ENCODE measurements at regions not wholly inside any gene's neighbourhood (a gene's known extent, or its start where the extent isn't known, plus 50 kb on each side); places are given as distances from the start of the nearest gene placed in this dataset.

- ATAC-seq (replicated peaks; ENCODE audit: extremely low read depth, poor library complexity, severe bottlenecking) (no peak), DNase-seq (ENCODE audit: low spot score in 2 of 2) (no peak)
- no peaks in the 10 kb centered on the region for H3K27me3 Mint-ChIP-seq
- H3K27ac Mint-ChIP-seq (ENCODE audit: low read depth), result no peak overlapping the region
- H3K9me3 Mint-ChIP-seq, result peaks cover 13% of the 10 kb centered on the region
- H3K36me3 Mint-ChIP-seq (ENCODE audit: insufficient read depth), result no peaks in the 10 kb centered on the region
- H3K4me3 Mint-ChIP-seq, result no peak overlapping the region
- H3K4me1 Mint-ChIP-seq, result no peaks in the 10 kb centered on the region
These were observed 337.4 kb upstream of the GRIA1 start for GRCh38 chr5:153153086-153153485.

GRCh38 chr5:153157156-153157555, 333.3 kb upstream of the GRIA1 start:
- ATAC-seq (replicated peaks; ENCODE audit: extremely low read depth, poor library complexity, severe bottlenecking) (no peak), DNase-seq (ENCODE audit: low spot score in 2 of 2) (no peak)

GRCh38 chr5:153158608-153159007, 331.9 kb upstream of the GRIA1 start:
- H3K27ac Mint-ChIP-seq (ENCODE audit: low read depth), result no peak overlapping the region
- no peaks in the 10 kb centered on the region for H3K4me1 Mint-ChIP-seq
- no peaks in the 10 kb centered on the region for H3K27me3 Mint-ChIP-seq
- no peak overlapping the region for H3K4me3 Mint-ChIP-seq
- H3K9me3 Mint-ChIP-seq, result peaks cover 17% of the 10 kb centered on the region
- no peaks in the 10 kb centered on the region for H3K36me3 Mint-ChIP-seq (ENCODE audit: insufficient read depth)
- no peak for ATAC-seq (replicated peaks; ENCODE audit: extremely low read depth, poor library complexity, severe bottlenecking)
- DNase-seq (ENCODE audit: low spot score in 2 of 2), result no peak

More at GRCh38 chr5:153157156-153157555, 333.3 kb upstream of the GRIA1 start:
- no peak overlapping the region for H3K4me3 Mint-ChIP-seq
- H3K27ac Mint-ChIP-seq (ENCODE audit: low read depth), result no peak overlapping the region
- H3K4me1 Mint-ChIP-seq, result no peaks in the 10 kb centered on the region
- no peaks in the 10 kb centered on the region for H3K27me3 Mint-ChIP-seq
- H3K36me3 Mint-ChIP-seq (ENCODE audit: insufficient read depth), result no peaks in the 10 kb centered on the region
- peaks cover 12% of the 10 kb centered on the region for H3K9me3 Mint-ChIP-seq

- Mint-ChIP-seq H3K4me3 (no peak overlapping the region), H3K4me1 (no peaks in the 10 kb centered on the region), H3K36me3 (ENCODE audit: insufficient read depth) (no peaks in the 10 kb centered on the region), H3K27me3 (no peaks in the 10 kb centered on the region), H3K27ac (ENCODE audit: low read depth) (no peak overlapping the region), H3K9me3 (peaks cover 23% of the 10 kb centered on the region)
- DNase-seq (ENCODE audit: low spot score in 2 of 2) (no peak), ATAC-seq (replicated peaks; ENCODE audit: extremely low read depth, poor library complexity, severe bottlenecking) (no peak)
These were observed 330.9 kb upstream of the GRIA1 start for GRCh38 chr5:153159616-153160015.

- DNase-seq (ENCODE audit: low spot score in 2 of 2) (no peak), ATAC-seq (replicated peaks; ENCODE audit: extremely low read depth, poor library complexity, severe bottlenecking) (no peak)
- Mint-ChIP-seq H3K27ac (ENCODE audit: low read depth) (no peak overlapping the region), H3K4me3 (no peak overlapping the region), H3K36me3 (ENCODE audit: insufficient read depth) (no peaks in the 10 kb centered on the region), H3K4me1 (no peaks in the 10 kb centered on the region), H3K27me3 (no peaks in the 10 kb centered on the region), H3K9me3 (peaks cover 24% of the 10 kb centered on the region)
These were observed 322.2 kb upstream of the GRIA1 start for GRCh38 chr5:153168241-153168640.

GRCh38 chr5:153187503-153187902, 303.0 kb upstream of the GRIA1 start:
- Mint-ChIP-seq H3K27ac (ENCODE audit: low read depth) (no peak overlapping the region), H3K4me1 (no peaks in the 10 kb centered on the region), H3K36me3 (ENCODE audit: insufficient read depth) (no peaks in the 10 kb centered on the region), H3K27me3 (no peaks in the 10 kb centered on the region), H3K4me3 (no peak overlapping the region), H3K9me3 (peaks cover 16% of the 10 kb centered on the region)
- no peak for ATAC-seq (replicated peaks; ENCODE audit: extremely low read depth, poor library complexity, severe bottlenecking)
- DNase-seq (ENCODE audit: low spot score in 2 of 2), result no peak

- Mint-ChIP-seq H3K27ac (ENCODE audit: low read depth) (no peak overlapping the region), H3K27me3 (no peaks in the 10 kb centered on the region), H3K9me3 (peaks cover 6% of the 10 kb centered on the region), H3K4me1 (no peaks in the 10 kb centered on the region), H3K4me3 (no peak overlapping the region), H3K36me3 (ENCODE audit: insufficient read depth) (no peaks in the 10 kb centered on the region)
- ATAC-seq (replicated peaks; ENCODE audit: extremely low read depth, poor library complexity, severe bottlenecking) (no peak), DNase-seq (ENCODE audit: low spot score in 2 of 2) (no peak)
These were observed 284.1 kb upstream of the GRIA1 start for GRCh38 chr5:153206361-153206760.

- Mint-ChIP-seq H3K4me3 (no peak overlapping the region), H3K9me3 (peaks cover 9% of the 10 kb centered on the region), H3K36me3 (ENCODE audit: insufficient read depth) (no peaks in the 10 kb centered on the region), H3K27me3 (no peaks in the 10 kb centered on the region), H3K4me1 (no peaks in the 10 kb centered on the region), H3K27ac (ENCODE audit: low read depth) (no peak overlapping the region)
- ATAC-seq (replicated peaks; ENCODE audit: extremely low read depth, poor library complexity, severe bottlenecking) (no peak), DNase-seq (ENCODE audit: low spot score in 2 of 2) (no peak)
These were observed 281.5 kb upstream of the GRIA1 start for GRCh38 chr5:153209016-153209415.

- Mint-ChIP-seq H3K4me1 (no peaks in the 10 kb centered on the region), H3K9me3 (peaks cover 12% of the 10 kb centered on the region), H3K4me3 (no peak overlapping the region), H3K27ac (ENCODE audit: low read depth) (no peak overlapping the region), H3K36me3 (ENCODE audit: insufficient read depth) (no peaks in the 10 kb centered on the region), H3K27me3 (no peaks in the 10 kb centered on the region)
- DNase-seq (ENCODE audit: low spot score in 2 of 2) (no peak), ATAC-seq (replicated peaks; ENCODE audit: extremely low read depth, poor library complexity, severe bottlenecking) (no peak)
These were observed 280.8 kb upstream of the GRIA1 start for GRCh38 chr5:153209687-153210086.

- ATAC-seq (replicated peaks; ENCODE audit: extremely low read depth, poor library complexity, severe bottlenecking), result no peak
- H3K36me3 Mint-ChIP-seq (ENCODE audit: insufficient read depth), result no peaks in the 10 kb centered on the region
These were observed 279.4 kb upstream of the GRIA1 start for GRCh38 chr5:153211076-153211475.

GRCh38 chr5:153212471-153212870, 278.0 kb upstream of the GRIA1 start:
- H3K9me3 Mint-ChIP-seq, result peaks cover 26% of the 10 kb centered on the region
- no peaks in the 10 kb centered on the region for H3K27me3 Mint-ChIP-seq
- ATAC-seq (replicated peaks; ENCODE audit: extremely low read depth, poor library complexity, severe bottlenecking) (no peak), DNase-seq (ENCODE audit: low spot score in 2 of 2) (no peak)
- no peak overlapping the region for H3K4me3 Mint-ChIP-seq
- no peaks in the 10 kb centered on the region for H3K4me1 Mint-ChIP-seq
- no peak overlapping the region for H3K27ac Mint-ChIP-seq (ENCODE audit: low read depth)
- H3K36me3 Mint-ChIP-seq (ENCODE audit: insufficient read depth), result no peaks in the 10 kb centered on the region

More at GRCh38 chr5:153211076-153211475, 279.4 kb upstream of the GRIA1 start:
- no peaks in the 10 kb centered on the region for H3K27me3 Mint-ChIP-seq
- no peak for DNase-seq (ENCODE audit: low spot score in 2 of 2)
- H3K27ac Mint-ChIP-seq (ENCODE audit: low read depth), result no peak overlapping the region
- no peak overlapping the region for H3K4me3 Mint-ChIP-seq
- no peaks in the 10 kb centered on the region for H3K4me1 Mint-ChIP-seq
- peaks cover 20% of the 10 kb centered on the region for H3K9me3 Mint-ChIP-seq

GRCh38 chr5:153222936-153223335, 267.5 kb upstream of the GRIA1 start:
- no peak overlapping the region for H3K4me3 Mint-ChIP-seq
- H3K9me3 Mint-ChIP-seq, result peaks cover 11% of the 10 kb centered on the region
- ATAC-seq (replicated peaks; ENCODE audit: extremely low read depth, poor library complexity, severe bottlenecking) (no peak), DNase-seq (ENCODE audit: low spot score in 2 of 2) (no peak)
- H3K4me1 Mint-ChIP-seq, result no peaks in the 10 kb centered on the region
- H3K27ac Mint-ChIP-seq (ENCODE audit: low read depth), result no peak overlapping the region
- H3K27me3 Mint-ChIP-seq, result no peaks in the 10 kb centered on the region
- no peaks in the 10 kb centered on the region for H3K36me3 Mint-ChIP-seq (ENCODE audit: insufficient read depth)

- Mint-ChIP-seq H3K4me3 (no peak overlapping the region), H3K9me3 (peaks cover 10% of the 10 kb centered on the region), H3K4me1 (no peaks in the 10 kb centered on the region), H3K27ac (ENCODE audit: low read depth) (no peak overlapping the region), H3K27me3 (no peaks in the 10 kb centered on the region), H3K36me3 (ENCODE audit: insufficient read depth) (no peaks in the 10 kb centered on the region)
- ATAC-seq (replicated peaks; ENCODE audit: extremely low read depth, poor library complexity, severe bottlenecking), result no peak
- DNase-seq (ENCODE audit: low spot score in 2 of 2), result no peak
These were observed 267.1 kb upstream of the GRIA1 start for GRCh38 chr5:153223376-153223775.

GRCh38 chr5:153224651-153225050, 265.8 kb upstream of the GRIA1 start:
- DNase-seq (ENCODE audit: low spot score in 2 of 2) (no peak), ATAC-seq (replicated peaks; ENCODE audit: extremely low read depth, poor library complexity, severe bottlenecking) (no peak)
- H3K27me3 Mint-ChIP-seq, result no peaks in the 10 kb centered on the region
- H3K4me3 Mint-ChIP-seq, result no peak overlapping the region
- no peaks in the 10 kb centered on the region for H3K4me1 Mint-ChIP-seq
- H3K27ac Mint-ChIP-seq (ENCODE audit: low read depth), result no peak overlapping the region
- H3K9me3 Mint-ChIP-seq, result peaks cover 10% of the 10 kb centered on the region
- no peaks in the 10 kb centered on the region for H3K36me3 Mint-ChIP-seq (ENCODE audit: insufficient read depth)
